ENCODE measurements at regions not wholly inside any gene's neighbourhood (a gene's known extent, or its start where the extent isn't known, plus 50 kb on each side); places are given as distances from the start of the nearest gene placed in this dataset.

DNA sequence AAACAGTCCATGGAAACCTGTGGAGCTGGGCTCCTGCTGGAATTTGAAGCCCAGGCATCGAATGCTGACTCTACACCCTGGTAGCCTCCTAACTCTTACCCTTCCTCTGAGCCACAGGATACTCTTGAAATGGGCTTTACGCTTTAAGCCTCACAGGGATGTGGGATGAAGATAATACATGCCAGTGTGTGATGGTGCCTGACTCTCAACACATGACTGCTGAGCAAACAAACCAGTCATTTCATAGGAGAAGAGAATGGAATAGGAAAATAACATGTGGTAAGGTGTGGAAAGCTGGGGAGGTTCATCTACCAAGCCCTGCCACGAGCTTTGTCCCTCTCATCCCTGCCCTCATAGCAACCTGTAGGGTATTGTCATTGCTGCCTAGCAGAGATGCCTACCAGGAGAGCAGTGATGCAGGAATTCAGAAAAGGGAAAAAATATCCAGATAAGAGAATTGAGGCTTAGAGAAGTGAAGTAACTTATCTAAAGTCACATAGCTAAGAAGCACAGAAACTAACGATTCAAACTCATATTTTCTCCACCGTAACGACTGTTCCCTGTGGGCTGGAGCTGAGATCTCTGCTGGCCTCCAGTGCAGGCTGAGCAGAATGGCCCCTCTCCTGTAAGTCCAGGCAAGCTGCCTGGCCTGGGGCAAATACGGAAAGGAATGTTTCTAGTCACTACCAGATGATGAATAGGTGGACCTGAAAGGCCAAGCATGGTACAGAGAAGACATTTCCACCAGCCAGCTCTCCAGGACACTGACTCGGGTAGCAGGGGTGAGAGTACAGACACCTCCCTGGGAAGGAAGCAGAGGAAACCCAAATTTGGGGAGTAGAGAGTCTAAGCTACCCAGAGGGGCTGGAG lies 90.2 kb upstream of the DUSP5 start:
- H3K4me1 Mint-ChIP-seq (ENCODE audit: low read depth, unreplicated experiment), result peaks cover 64% of the 10 kb centered on the region
- CTCF ChIA-PET, result interaction anchor here (0.7 kb wide), 1 partner anchor 12 kb away, joined by 3 read pairs; no protein-coding TSS in a partner anchor
- no peak for DNase-seq
- BruUV-seq (replicated peaks), result no TSS peak
- peaks cover 34% of the 10 kb centered on the region for H3K36me3 Mint-ChIP-seq (ENCODE audit: insufficient read depth, unreplicated experiment)
- no peaks in the 10 kb centered on the region for H3K27me3 Mint-ChIP-seq (ENCODE audit: unreplicated experiment)
- intact Hi-C loops (cut with micrococcal nuclease; ENCODE audit: unreplicated experiment), result no loop called here
- H3K4me3 Mint-ChIP-seq (ENCODE audit: low read depth, unreplicated experiment), result no peak overlapping the region
- H3K9me3 Mint-ChIP-seq (ENCODE audit: low read depth, unreplicated experiment), result no peaks in the 10 kb centered on the region
- H3K27ac Mint-ChIP-seq (ENCODE audit: unreplicated experiment), result peak overlapping the region; percentile 65
- TF ChIP-seq, protein P1, sequence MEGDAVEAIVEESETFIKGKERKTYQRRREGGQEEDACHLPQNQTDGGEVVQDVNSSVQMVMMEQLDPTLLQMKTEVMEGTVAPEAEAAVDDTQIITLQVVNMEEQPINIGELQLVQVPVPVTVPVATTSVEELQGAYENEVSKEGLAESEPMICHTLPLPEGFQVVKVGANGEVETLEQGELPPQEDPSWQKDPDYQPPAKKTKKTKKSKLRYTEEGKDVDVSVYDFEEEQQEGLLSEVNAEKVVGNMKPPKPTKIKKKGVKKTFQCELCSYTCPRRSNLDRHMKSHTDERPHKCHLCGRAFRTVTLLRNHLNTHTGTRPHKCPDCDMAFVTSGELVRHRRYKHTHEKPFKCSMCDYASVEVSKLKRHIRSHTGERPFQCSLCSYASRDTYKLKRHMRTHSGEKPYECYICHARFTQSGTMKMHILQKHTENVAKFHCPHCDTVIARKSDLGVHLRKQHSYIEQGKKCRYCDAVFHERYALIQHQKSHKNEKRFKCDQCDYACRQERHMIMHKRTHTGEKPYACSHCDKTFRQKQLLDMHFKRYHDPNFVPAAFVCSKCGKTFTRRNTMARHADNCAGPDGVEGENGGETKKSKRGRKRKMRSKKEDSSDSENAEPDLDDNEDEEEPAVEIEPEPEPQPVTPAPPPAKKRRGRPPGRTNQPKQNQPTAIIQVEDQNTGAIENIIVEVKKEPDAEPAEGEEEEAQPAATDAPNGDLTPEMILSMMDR (IDR thresholded peaks at IDR 0.05; ENCODE audit: unreplicated experiment), result no peak

DNA sequence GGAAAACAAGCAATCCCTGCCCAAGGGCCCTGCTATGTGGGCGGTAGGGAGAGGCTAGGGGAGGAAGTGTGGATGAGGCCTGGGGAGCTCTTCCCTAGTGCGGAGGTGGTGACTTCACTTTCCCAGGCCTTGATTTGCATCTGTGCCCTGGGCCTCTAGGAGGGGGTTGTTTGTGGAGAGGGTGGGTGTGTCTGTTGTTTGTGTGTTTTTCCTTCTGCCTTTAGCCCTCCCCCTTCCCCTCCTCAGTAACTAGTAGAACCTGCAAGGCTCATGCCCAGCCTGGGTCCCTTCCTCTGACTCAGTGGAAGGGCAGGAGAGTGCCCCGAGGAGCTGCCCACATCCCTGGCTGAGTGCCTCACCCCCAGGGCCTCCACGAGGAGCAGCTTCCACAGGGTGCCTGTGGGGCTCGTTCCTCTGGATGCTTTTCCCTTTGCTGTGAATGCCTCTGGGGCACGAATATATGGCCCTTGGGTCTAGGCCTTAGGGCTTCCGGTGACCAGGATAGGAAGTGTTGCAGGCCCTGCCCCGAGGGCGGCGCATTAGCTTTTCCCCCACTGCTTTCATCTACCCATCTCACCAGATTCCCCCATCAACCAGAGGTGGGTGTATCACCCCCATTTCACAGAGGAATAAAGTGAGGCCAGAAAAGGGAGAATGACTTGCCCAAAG lies 89.4 kb upstream of the DUSP5 start:
- BruUV-seq (replicated peaks), result no TSS peak
- H3K4me1 Mint-ChIP-seq (ENCODE audit: low read depth, unreplicated experiment), result peaks cover 71% of the 10 kb centered on the region
- no peaks in the 10 kb centered on the region for H3K27me3 Mint-ChIP-seq (ENCODE audit: unreplicated experiment)
- H3K27ac Mint-ChIP-seq (ENCODE audit: unreplicated experiment), result peak overlapping the region; percentile 99
- TF ChIP-seq, protein P1 (IDR thresholded peaks at IDR 0.05; ENCODE audit: unreplicated experiment), result no peak
- DNase-seq, result peak; percentile 45
- intact Hi-C loops (cut with micrococcal nuclease; ENCODE audit: unreplicated experiment), result no loop called here
- no peak overlapping the region for H3K4me3 Mint-ChIP-seq (ENCODE audit: low read depth, unreplicated experiment)
- CTCF ChIA-PET, result interaction anchor here (0.7 kb wide), 1 partner anchor 13 kb away, joined by 3 read pairs; no protein-coding TSS in a partner anchor
- H3K9me3 Mint-ChIP-seq (ENCODE audit: low read depth, unreplicated experiment), result no peaks in the 10 kb centered on the region
- H3K36me3 Mint-ChIP-seq (ENCODE audit: insufficient read depth, unreplicated experiment), result peaks cover 34% of the 10 kb centered on the region

DNA sequence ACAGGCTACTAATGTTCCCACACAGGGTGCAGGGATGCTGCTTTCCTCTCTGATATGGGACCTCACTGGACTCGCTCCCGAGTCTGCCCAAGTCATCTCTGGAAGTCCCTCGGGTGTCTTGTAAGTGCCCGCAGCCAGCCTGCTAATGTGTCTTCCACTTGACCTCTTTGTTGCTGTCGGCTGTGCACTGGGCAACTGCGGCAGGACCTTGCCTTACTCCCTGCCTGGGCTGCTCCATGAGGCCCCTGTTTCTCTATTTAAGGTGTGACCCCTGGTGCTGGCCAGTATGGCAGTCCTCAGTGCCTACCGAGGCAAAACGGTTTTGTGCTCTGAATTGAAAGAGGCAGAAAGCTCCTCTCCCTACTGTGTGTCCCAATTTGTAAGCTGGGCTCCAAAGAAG lies 88.8 kb upstream of the DUSP5 start:
- TF ChIP-seq, protein P1 (IDR thresholded peaks at IDR 0.05; ENCODE audit: unreplicated experiment), result no peak
- Mint-ChIP-seq H3K4me1 (ENCODE audit: low read depth, unreplicated experiment) (peaks cover 77% of the 10 kb centered on the region), H3K9me3 (ENCODE audit: low read depth, unreplicated experiment) (no peaks in the 10 kb centered on the region), H3K27ac (ENCODE audit: unreplicated experiment) (peak overlapping the region; percentile 99), H3K36me3 (ENCODE audit: insufficient read depth, unreplicated experiment) (peaks cover 34% of the 10 kb centered on the region), H3K27me3 (ENCODE audit: unreplicated experiment) (no peaks in the 10 kb centered on the region), H3K4me3 (ENCODE audit: low read depth, unreplicated experiment) (no peak overlapping the region)
- intact Hi-C loops (cut with micrococcal nuclease; ENCODE audit: unreplicated experiment), result no loop called here
- DNase-seq, result no peak
- no TSS peak for BruUV-seq (replicated peaks)
- CTCF ChIA-PET, result no interaction called here

- Mint-ChIP-seq H3K36me3 (ENCODE audit: insufficient read depth, unreplicated experiment) (peaks cover 38% of the 10 kb centered on the region), H3K4me3 (ENCODE audit: low read depth, unreplicated experiment) (no peak overlapping the region), H3K9me3 (ENCODE audit: low read depth, unreplicated experiment) (no peaks in the 10 kb centered on the region), H3K27me3 (ENCODE audit: unreplicated experiment) (no peaks in the 10 kb centered on the region), H3K4me1 (ENCODE audit: low read depth, unreplicated experiment) (peaks cover 83% of the 10 kb centered on the region), H3K27ac (ENCODE audit: unreplicated experiment) (peak overlapping the region; percentile 99)
- BruUV-seq (replicated peaks), result no TSS peak
- intact Hi-C loops (cut with micrococcal nuclease; ENCODE audit: unreplicated experiment), result no loop called here
- CTCF ChIA-PET, result interaction anchor here (0.7 kb wide), 1 partner anchor 55 kb away, joined by 8 read pairs; no protein-coding TSS in a partner anchor
- no peak for DNase-seq
- TF ChIP-seq, protein P1 (IDR thresholded peaks at IDR 0.05; ENCODE audit: unreplicated experiment), result no peak
Observed at GRCh38 chr10:110409488-110409887, 88.2 kb upstream of the DUSP5 start.
